ENCODE measurements at regions not wholly inside any gene's neighbourhood (a gene's known extent, or its start where the extent isn't known, plus 50 kb on each side); places are given as distances from the start of the nearest gene placed in this dataset.
"Not testable (repeated sequence)": the region's sequence is repeated elsewhere in the genome, so short reads cannot be mapped to it uniquely, and the experiment has no call there.

- H3K4me3 ChIP-seq = no peak overlapping the region
- no peaks in the 10 kb centered on the region for H3K27me3 ChIP-seq (replicated peaks; ENCODE audit: insufficient read depth)
- no peaks in the 10 kb centered on the region for H3K4me1 ChIP-seq (ENCODE audit: control insufficient read depth in 1 of 2, low read depth in 2 of 2)
- no peak overlapping the region for H3K27ac ChIP-seq
- DNase-seq (ENCODE audit: low spot score) = no peak
- TF ChIP-seq, protein P1, sequence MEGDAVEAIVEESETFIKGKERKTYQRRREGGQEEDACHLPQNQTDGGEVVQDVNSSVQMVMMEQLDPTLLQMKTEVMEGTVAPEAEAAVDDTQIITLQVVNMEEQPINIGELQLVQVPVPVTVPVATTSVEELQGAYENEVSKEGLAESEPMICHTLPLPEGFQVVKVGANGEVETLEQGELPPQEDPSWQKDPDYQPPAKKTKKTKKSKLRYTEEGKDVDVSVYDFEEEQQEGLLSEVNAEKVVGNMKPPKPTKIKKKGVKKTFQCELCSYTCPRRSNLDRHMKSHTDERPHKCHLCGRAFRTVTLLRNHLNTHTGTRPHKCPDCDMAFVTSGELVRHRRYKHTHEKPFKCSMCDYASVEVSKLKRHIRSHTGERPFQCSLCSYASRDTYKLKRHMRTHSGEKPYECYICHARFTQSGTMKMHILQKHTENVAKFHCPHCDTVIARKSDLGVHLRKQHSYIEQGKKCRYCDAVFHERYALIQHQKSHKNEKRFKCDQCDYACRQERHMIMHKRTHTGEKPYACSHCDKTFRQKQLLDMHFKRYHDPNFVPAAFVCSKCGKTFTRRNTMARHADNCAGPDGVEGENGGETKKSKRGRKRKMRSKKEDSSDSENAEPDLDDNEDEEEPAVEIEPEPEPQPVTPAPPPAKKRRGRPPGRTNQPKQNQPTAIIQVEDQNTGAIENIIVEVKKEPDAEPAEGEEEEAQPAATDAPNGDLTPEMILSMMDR (IDR thresholded peaks at IDR 0.05) = no peak
- no peak for ATAC-seq (ENCODE audit: insufficient number of reproducible peaks, low FRiP score, low read depth)
- H3K36me3 ChIP-seq = no peaks in the 10 kb centered on the region
- no peaks in the 10 kb centered on the region for H3K9me3 ChIP-seq
Observed at GRCh38 chr6:155538708-155539390, 83.2 kb upstream of the NOX3 start.

DNA sequence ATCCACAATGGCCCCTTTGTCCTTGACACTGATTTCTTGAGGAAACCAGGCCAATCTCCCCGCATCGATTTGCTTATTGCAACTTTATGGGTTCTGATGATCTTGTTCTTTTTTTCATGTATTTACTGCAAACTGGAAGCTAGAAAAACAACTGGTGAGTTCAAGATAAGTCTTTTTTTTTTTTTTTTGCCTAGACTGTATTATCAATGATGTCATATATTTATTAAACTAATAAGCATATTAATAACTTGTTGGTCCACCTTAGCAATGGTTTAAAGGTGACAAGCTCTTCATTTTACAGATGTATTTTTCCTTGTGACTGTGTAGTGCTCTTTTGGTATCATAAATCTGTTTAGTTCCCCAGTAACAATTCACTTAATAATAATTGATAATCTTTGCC is 79.0 kb upstream of the NOX3 start:
- Histone ChIP-seq H3K27me3 (replicated peaks; ENCODE audit: insufficient read depth) (no peaks in the 10 kb centered on the region), H3K27ac (no peak overlapping the region), H3K4me3 (no peak overlapping the region), H3K4me1 (ENCODE audit: control insufficient read depth in 1 of 2, low read depth in 2 of 2) (peaks cover 6 to 8% of the 10 kb centered on the region in 2 donors), H3K9me3 (no peaks in the 10 kb centered on the region), H3K36me3 (no peaks in the 10 kb centered on the region)
- TF ChIP-seq, protein P1 (IDR thresholded peaks at IDR 0.05) = no peak
- DNase-seq (ENCODE audit: low spot score) (no peak), ATAC-seq (ENCODE audit: insufficient number of reproducible peaks, low FRiP score, low read depth) (no peak)

DNA sequence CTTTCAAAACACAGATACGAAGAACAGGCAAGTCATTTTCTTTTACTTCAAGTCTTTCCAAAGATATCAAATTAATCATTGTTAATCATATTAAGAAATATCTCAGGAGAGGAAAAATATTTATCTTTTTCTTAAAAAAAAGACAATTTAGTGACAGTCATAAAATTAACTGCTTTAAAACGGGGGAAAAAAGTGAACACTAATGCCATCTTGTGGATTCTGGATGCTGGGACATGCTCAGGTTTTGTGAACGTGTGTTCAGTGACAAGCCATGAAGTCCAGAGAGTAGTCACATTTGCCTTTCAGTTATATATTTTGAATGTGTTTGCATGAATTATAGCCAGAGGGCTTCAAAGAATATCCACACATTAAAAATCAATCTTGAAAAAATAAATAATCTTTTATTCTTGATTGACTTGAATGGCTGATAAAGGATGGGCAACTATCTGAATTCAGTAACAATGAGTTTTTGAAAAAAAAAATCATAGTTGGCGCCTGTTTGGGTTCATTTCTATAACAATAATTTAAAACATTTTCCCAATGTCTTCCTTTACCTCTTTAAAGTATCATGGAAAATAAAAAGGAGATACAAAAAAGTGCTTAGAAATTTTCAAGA is 74.7 kb upstream of the NOX3 start:
- Histone ChIP-seq H3K36me3 (no peaks in the 10 kb centered on the region), H3K27ac (peak overlapping the region in 1 of 2 donors; percentile 92), H3K27me3 (replicated peaks; ENCODE audit: insufficient read depth) (no peaks in the 10 kb centered on the region), H3K4me3 (no peak overlapping the region), H3K9me3 (no peaks in the 10 kb centered on the region), H3K4me1 (ENCODE audit: control insufficient read depth in 1 of 2, low read depth in 2 of 2) (peaks cover 21 to 25% of the 10 kb centered on the region in 2 donors)
- ATAC-seq (ENCODE audit: insufficient number of reproducible peaks, low FRiP score, low read depth) (peak; percentile 62), DNase-seq (ENCODE audit: low spot score) (no peak)
- TF ChIP-seq, protein P1 (IDR thresholded peaks at IDR 0.05) = peak; percentile 75

DNA sequence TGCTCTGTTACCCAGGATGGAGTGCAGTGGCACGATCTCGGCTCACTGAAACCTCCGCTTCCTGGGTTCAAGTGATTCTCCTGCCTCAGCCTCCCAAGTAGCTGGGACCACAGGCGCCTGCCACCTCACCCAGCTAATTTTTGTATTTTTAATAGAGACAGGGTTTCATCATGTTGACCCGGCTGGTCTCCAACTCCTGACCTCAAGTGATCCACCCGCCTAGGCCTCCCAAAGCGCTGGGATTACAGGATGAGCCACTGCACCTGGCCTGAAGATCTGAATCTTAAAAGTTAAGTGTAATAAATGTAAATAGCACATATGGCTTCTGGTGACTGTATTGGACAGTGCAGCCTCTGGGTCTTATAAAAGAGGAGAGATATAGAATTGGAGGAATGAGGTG is 74.2 kb upstream of the NOX3 start:
- H3K27ac ChIP-seq = peak overlapping the region; percentile 74 to 92

GRCh38 chr6:155528982-155529453 is 73.4 kb upstream of the NOX3 start:
- TF ChIP-seq, protein P1 (IDR thresholded peaks at IDR 0.05) = no peak
- peak; percentile 94 for ATAC-seq (ENCODE audit: insufficient number of reproducible peaks, low FRiP score, low read depth)

More for the DNA sequence above, 74.2 kb upstream of the NOX3 start:
- H3K36me3 ChIP-seq; DNase-seq (ENCODE audit: low spot score); H3K27me3 ChIP-seq (replicated peaks; ENCODE audit: insufficient read depth); H3K9me3 ChIP-seq; ATAC-seq (ENCODE audit: insufficient number of reproducible peaks, low FRiP score, low read depth); H3K4me3 ChIP-seq: not testable (repeated sequence)
- H3K4me1 ChIP-seq (ENCODE audit: control insufficient read depth in 1 of 2, low read depth in 2 of 2) = peaks cover 21 to 25% of the 10 kb centered on the region in 2 donors

More at GRCh38 chr6:155528982-155529453, 73.4 kb upstream of the NOX3 start:
- H3K27ac ChIP-seq = peak overlapping the region; percentile 74 to 92
- no peaks in the 10 kb centered on the region for H3K9me3 ChIP-seq
- DNase-seq (ENCODE audit: low spot score) = peak; percentile 34
- H3K27me3 ChIP-seq (replicated peaks; ENCODE audit: insufficient read depth) = no peaks in the 10 kb centered on the region
- H3K4me3 ChIP-seq = no peak overlapping the region
- H3K36me3 ChIP-seq = no peaks in the 10 kb centered on the region
- peaks cover 21 to 25% of the 10 kb centered on the region in 2 donors for H3K4me1 ChIP-seq (ENCODE audit: control insufficient read depth in 1 of 2, low read depth in 2 of 2)

All from thoracic aorta (tissue), 2 donors.